SK-N-SH (cell line): ENCODE measurements at regions not wholly inside any gene's neighbourhood (a gene's known extent, or its start where the extent isn't known, plus 50 kb on each side); places are given as distances from the start of the nearest gene placed in this dataset.

Experiments
- CTCF ChIA-PET: fragments of 300-600, 350-600 bp; formaldehyde crosslinking; extraction: SDS; loops from one replicate; lab custom pipeline; 2021; lab: Yijun Ruan, JAX
- POLR2A ChIA-PET: fragments of 350-600 bp; sonication (Branson Sonifier 250); formaldehyde crosslinking; extraction: SDS; loops from one replicate; lab custom pipeline; 2020; ENCODE audit warnings: antibody characterized with exemption, inconsistent platforms; lab: Yijun Ruan, JAX
- DNase-seq: peaks from one replicate; pipeline ENCODE4 v3.0.0; 2012
- H2AFZ ChIP-seq: fragments of 200-600 bp; sonication (generic); 2 replicates; pipeline ENCODE4 v1.8.1; 2016; ENCODE audit warnings: antibody characterized with exemption, mild to moderate bottlenecking, low read depth
- H3F3A ChIP-seq: fragments of 200-600 bp; sonication (generic); replicated peaks from 2 replicates; pipeline ENCODE3; 2016; ENCODE audit warnings: antibody characterized with exemption, mild to moderate bottlenecking; ENCODE audit not compliant: insufficient read depth
- H3K27ac ChIP-seq, 2 experiments: fragments of 200-500 bp in 1 of 2; fragments of 200-600 bp in 1 of 2; sonication (Bioruptor generic) in 1 of 2; sonication (generic), shearing (Covaris generic) in 1 of 2; 2 replicates each; pipeline versions ENCODE4 v1.5.1 to v1.6.1; 2014 to 2016; ENCODE audit warnings: low read depth in 2 of 2, inconsistent platforms in 1 of 2, low read length in 1 of 2, mild to moderate bottlenecking in 1 of 2, mixed read lengths in 1 of 2
- H3K27me3 ChIP-seq: fragments of 200-600 bp; sonication (generic), shearing (Covaris generic); 2 replicates; pipeline ENCODE4 v1.6.1; 2016; ENCODE audit warnings: mixed run types; ENCODE audit not compliant: insufficient read depth
- H3K36me3 ChIP-seq, 2 experiments: fragments of 200-500 bp in 1 of 2; fragments of 200-600 bp in 1 of 2; sonication (Bioruptor generic) in 1 of 2; sonication (generic) in 1 of 2; replicated peaks in 1 of 2; 2 replicates each; pipeline versions ENCODE3 to v1.5.1; 2014 to 2016; ENCODE audit warnings: low read length in 1 of 2, mild to moderate bottlenecking in 1 of 2; ENCODE audit not compliant: insufficient read depth in 2 of 2, control insufficient read depth in 1 of 2
- H3K4me1 ChIP-seq, 2 experiments: fragments of 200-500 bp in 1 of 2; fragments of 200-600 bp in 1 of 2; sonication (Bioruptor generic) in 1 of 2; sonication (generic), shearing (Covaris generic) in 1 of 2; 2 replicates each; pipeline versions ENCODE4 v1.5.1 to v1.6.1; 2014 to 2016; ENCODE audit warnings: low read depth in 1 of 2, low read length in 1 of 2, mixed run types in 1 of 2; ENCODE audit not compliant: insufficient read depth in 2 of 2, control insufficient read depth in 1 of 2
- H3K4me2 ChIP-seq: fragments of 200-600 bp; sonication (generic), shearing (Covaris generic); 2 replicates; pipeline ENCODE4 v1.6.1; 2017; ENCODE audit warnings: mixed run types
- H3K4me3 ChIP-seq, 2 experiments: fragments of 200-500 bp in 1 of 2; fragments of 200-600 bp in 1 of 2; sonication (Bioruptor generic) in 1 of 2; sonication (generic), shearing (Covaris generic) in 1 of 2; 2 replicates each; pipeline versions ENCODE4 v1.5.1 to v1.8.1; 2014 to 2016; ENCODE audit warnings: low read depth in 2 of 2, inconsistent platforms in 1 of 2, low read length in 1 of 2, mild to moderate bottlenecking in 1 of 2, mixed read lengths in 1 of 2, moderate library complexity in 1 of 2
- H3K79me2 ChIP-seq: fragments of 200-600 bp; sonication (generic); 2 replicates; pipeline ENCODE4 v1.8.1; 2017; ENCODE audit warnings: mild to moderate bottlenecking; ENCODE audit not compliant: insufficient read depth
- H3K9ac ChIP-seq: fragments of 200-600 bp; sonication (generic); 2 replicates; pipeline ENCODE4 v1.6.1; 2017; ENCODE audit warnings: mixed run types
- H3K9me2 ChIP-seq: fragments of 200-600 bp; sonication (generic); 2 replicates; pipeline ENCODE4 v1.6.1; 2017; ENCODE audit warnings: mixed run types
- H3K9me3 ChIP-seq: fragments of 200-600 bp; sonication (generic); 2 replicates; pipeline ENCODE4 v1.6.1; 2017; ENCODE audit warnings: mixed run types, mild to moderate bottlenecking, moderate library complexity
- H4K20me1 ChIP-seq: fragments of 200-600 bp; sonication (generic); 2 replicates; pipeline ENCODE4 v1.6.1; 2017; ENCODE audit warnings: mild to moderate bottlenecking, mixed run types; ENCODE audit not compliant: insufficient read depth
- CHD2 ChIP-seq: fragments of 150-350 bp; IDR thresholded peaks from 2 replicates; pipeline ENCODE4 v1.6.1; 2018; ENCODE audit warnings: low read length; ENCODE audit not compliant: partially characterized antibody
- ELF1 ChIP-seq: IDR thresholded peaks from 2 replicates; pipeline ENCODE4 v1.4.0; 2012
- EP300 ChIP-seq, 2 experiments: IDR thresholded peaks; 2 replicates each; pipeline versions ENCODE4 v1.4.0 to v1.6.1; 2012; ENCODE audit warnings: borderline replicate concordance in 1 of 2, low read depth in 1 of 2, low read length in 1 of 2
- FOXJ3 ChIP-seq: sonication (generic); formaldehyde crosslinking; IDR thresholded peaks from 2 replicates; pipeline ENCODE4 v1.5.1; 2020; ENCODE audit warnings: mild to moderate bottlenecking, missing genetic modification reagents
- FOXM1 ChIP-seq: IDR thresholded peaks from 2 replicates; pipeline ENCODE4 v1.4.0; 2012; ENCODE audit warnings: low read depth, mild to moderate bottlenecking
- GABPA ChIP-seq: IDR thresholded peaks from 2 replicates; pipeline ENCODE4 v1.4.0; 2012; ENCODE audit warnings: low read depth, mild to moderate bottlenecking
- GATA2 ChIP-seq: sonication (generic); formaldehyde crosslinking; IDR thresholded peaks from 2 replicates; pipeline ENCODE4 v1.5.0; 2020; ENCODE audit warnings: mild to moderate bottlenecking, missing genetic modification reagents
- MEF2A ChIP-seq: IDR thresholded peaks from 2 replicates; pipeline ENCODE4 v1.4.0; 2012; ENCODE audit warnings: low read depth, borderline replicate concordance
- NFIC ChIP-seq: IDR thresholded peaks from 2 replicates; pipeline ENCODE4 v1.4.0; 2012; ENCODE audit warnings: borderline replicate concordance
- RAD21 ChIP-seq: IDR thresholded peaks from 2 replicates; pipeline ENCODE4 v1.6.1; 2012; ENCODE audit warnings: mild to moderate bottlenecking, low read length
- TAF1 ChIP-seq: IDR thresholded peaks from 2 replicates; pipeline ENCODE4 v1.6.1; 2012; ENCODE audit warnings: low read depth, mild to moderate bottlenecking, low read length, moderate library complexity, borderline replicate concordance
- TCF12 ChIP-seq: IDR thresholded peaks from 2 replicates; pipeline ENCODE4 v1.4.0; 2012
- TEAD4 ChIP-seq: IDR thresholded peaks from 2 replicates; pipeline ENCODE4 v1.4.0; 2012; ENCODE audit warnings: mild to moderate bottlenecking, borderline replicate concordance; ENCODE audit not compliant: insufficient read depth
- WGBS: methylation state at CpG from one replicate; pipeline ENCODE4 v1.1.6; 2017; ENCODE audit warnings: low lambda C conversion rate; 5-methylcytosine and 5-hydroxymethylcytosine counted together
- TF ChIP-seq, protein P1 (sequence below): IDR thresholded peaks from 2 replicates; pipeline ENCODE4; 2012
- TF ChIP-seq, protein P2 (sequence below): IDR thresholded peaks from 2 replicates; pipeline ENCODE4 v1.4.0; 2012; ENCODE audit warnings: low read depth, borderline replicate concordance

DNA sequence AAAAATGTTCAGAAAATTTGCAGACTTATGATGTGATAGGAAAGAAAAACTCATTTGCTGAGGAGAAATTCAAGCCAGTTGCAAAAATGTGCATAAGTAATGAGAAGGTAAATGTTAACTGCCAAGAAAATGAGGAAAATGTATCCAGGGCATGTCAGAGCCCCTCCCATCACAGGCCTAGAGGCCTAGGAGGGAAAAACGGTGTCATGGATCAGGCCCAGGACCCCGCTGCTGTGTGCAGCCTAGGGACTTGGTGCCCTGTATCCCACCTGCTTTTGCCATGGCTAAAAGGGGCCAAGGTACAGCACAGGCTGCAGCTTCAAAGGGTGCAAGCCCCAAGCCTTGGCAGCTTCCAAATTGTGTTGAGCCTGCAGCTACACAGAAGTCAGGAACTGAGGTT lies 214.0 kb upstream of the ADGRL4 start:
- Histone ChIP-seq H3K4me3 (no peak overlapping the region), H3K9me3 (no peaks in the 10 kb centered on the region), H3K79me2 (no peaks in the 10 kb centered on the region)
- TF ChIP-seq EP300 (IDR thresholded peaks at IDR 0.05; ENCODE audit: borderline replicate concordance in 1 of 2, low read depth in 1 of 2, low read length in 1 of 2): no peak
- TF ChIP-seq, protein P1, sequence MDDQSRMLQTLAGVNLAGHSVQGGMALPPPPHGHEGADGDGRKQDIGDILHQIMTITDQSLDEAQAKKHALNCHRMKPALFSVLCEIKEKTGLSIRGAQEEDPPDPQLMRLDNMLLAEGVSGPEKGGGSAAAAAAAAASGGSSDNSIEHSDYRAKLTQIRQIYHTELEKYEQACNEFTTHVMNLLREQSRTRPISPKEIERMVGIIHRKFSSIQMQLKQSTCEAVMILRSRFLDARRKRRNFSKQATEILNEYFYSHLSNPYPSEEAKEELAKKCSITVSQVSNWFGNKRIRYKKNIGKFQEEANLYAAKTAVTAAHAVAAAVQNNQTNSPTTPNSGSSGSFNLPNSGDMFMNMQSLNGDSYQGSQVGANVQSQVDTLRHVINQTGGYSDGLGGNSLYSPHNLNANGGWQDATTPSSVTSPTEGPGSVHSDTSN: no peak
- TF ChIP-seq TEAD4: no peak
- no peak for TF ChIP-seq TAF1
- no peak for TF ChIP-seq MEF2A
- no peak for TF ChIP-seq FOXM1
- TF ChIP-seq, protein P2, sequence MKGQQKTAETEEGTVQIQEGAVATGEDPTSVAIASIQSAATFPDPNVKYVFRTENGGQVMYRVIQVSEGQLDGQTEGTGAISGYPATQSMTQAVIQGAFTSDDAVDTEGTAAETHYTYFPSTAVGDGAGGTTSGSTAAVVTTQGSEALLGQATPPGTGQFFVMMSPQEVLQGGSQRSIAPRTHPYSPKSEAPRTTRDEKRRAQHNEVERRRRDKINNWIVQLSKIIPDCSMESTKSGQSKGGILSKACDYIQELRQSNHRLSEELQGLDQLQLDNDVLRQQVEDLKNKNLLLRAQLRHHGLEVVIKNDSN: no peak
- no peak for TF ChIP-seq ELF1
- no peak for TF ChIP-seq NFIC
- no peak for TF ChIP-seq RAD21
- TF ChIP-seq FOXJ3 (CRISPR knock-in tag): no peak
- no peak for TF ChIP-seq GABPA
- TF ChIP-seq, all 33 proteins: peak for 0
- Histone ChIP-seq H3K4me2 (no peak overlapping the region), H3F3A (no peaks in the 10 kb centered on the region), H3K27ac (no peak overlapping the region), H3K9me2 (no peaks in the 10 kb centered on the region), H3K27me3 (no peaks in the 10 kb centered on the region), H4K20me1 (no peaks in the 10 kb centered on the region), H3K9ac (no peak overlapping the region), H3K36me3 (no peaks in the 10 kb centered on the region), H3K4me1 (no peaks in the 10 kb centered on the region), H2AFZ (no peak overlapping the region)
- CTCF ChIA-PET: no interaction called here
- WGBS: 12% methylated on average over 2 of the region's 2 CpGs
- DNase-seq: no peak
- POLR2A ChIA-PET: no interaction called here

DNA sequence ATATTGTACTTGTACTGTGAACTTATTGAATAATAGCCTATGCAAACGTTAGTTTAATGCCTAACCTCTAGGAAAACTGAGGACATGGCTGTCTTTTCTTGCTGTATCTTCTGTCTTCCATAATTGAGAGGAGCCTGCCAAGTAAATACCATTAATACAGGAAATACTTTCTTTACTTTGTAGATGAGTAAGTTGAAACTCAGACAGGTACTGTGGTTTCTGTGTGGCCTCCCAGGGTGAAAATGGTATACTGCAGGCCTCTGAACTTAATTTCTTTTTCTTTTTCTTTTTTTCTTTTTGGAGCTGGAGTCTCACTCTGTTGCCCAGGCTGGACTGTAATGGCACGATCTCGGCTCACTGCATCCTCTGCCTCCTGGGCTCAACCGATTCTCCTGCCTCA lies 208.8 kb upstream of the ADGRL4 start:
- H3K9me3 ChIP-seq: no peaks in the 10 kb centered on the region
- no peaks in the 10 kb centered on the region for H3K79me2 ChIP-seq
- no peaks in the 10 kb centered on the region for H3K4me1 ChIP-seq
- POLR2A ChIA-PET: no interaction called here
- H2AFZ ChIP-seq: no peak overlapping the region
- WGBS: 72% methylated on average over 4 of the region's 4 CpGs
- CTCF ChIA-PET: interaction anchor here (0.6 kb wide), 1 partner anchor 116 kb away, joined by 3 read pairs; no protein-coding TSS in a partner anchor
- H3K27ac ChIP-seq: no peak overlapping the region
- H3K36me3 ChIP-seq: no peaks in the 10 kb centered on the region
- no peaks in the 10 kb centered on the region for H3K27me3 ChIP-seq
- no peak overlapping the region for H3K4me2 ChIP-seq
- no peak for DNase-seq
- TF ChIP-seq CHD2 (no peak), MEF2A (no peak), GATA2 (CRISPR knock-in tag) (no peak), TCF12 (no peak)
- no peaks in the 10 kb centered on the region for H4K20me1 ChIP-seq
- no peaks in the 10 kb centered on the region for H3F3A ChIP-seq
- no peaks in the 10 kb centered on the region for H3K9me2 ChIP-seq
- no peak overlapping the region for H3K9ac ChIP-seq
- no peak overlapping the region for H3K4me3 ChIP-seq
